ENCODE measurements at regions not wholly inside any gene's neighbourhood (a gene's known extent, or its start where the extent isn't known, plus 50 kb on each side); places are given as distances from the start of the nearest gene placed in this dataset.

- H3K4me1 ChIP-seq, result no peaks in the 10 kb centered on the region
- no peaks in the 10 kb centered on the region for H3K27me3 ChIP-seq
- TF ChIP-seq POLR2A (IDR thresholded peaks at IDR 0.05) (no peak), CTCF (IDR thresholded peaks at IDR 0.05) (no peak)
- no peak for DNase-seq
- no peaks in the 10 kb centered on the region for H3K36me3 ChIP-seq
- no peak overlapping the region for H3K4me3 ChIP-seq
- no peak overlapping the region for H3K27ac ChIP-seq
- H3K9me3 ChIP-seq, result no peaks in the 10 kb centered on the region
These were observed 198.1 kb downstream of the FOXO1 start for GRCh38 chr13:40468227-40468838.

- H3K27ac ChIP-seq, result no peak overlapping the region
- H3K4me1 ChIP-seq, result no peaks in the 10 kb centered on the region
- H3K36me3 ChIP-seq, result no peaks in the 10 kb centered on the region
- DNase-seq, result peak in 1 of 3 donors; percentile 24
- TF ChIP-seq CTCF (IDR thresholded peaks at IDR 0.05) (no peak), POLR2A (IDR thresholded peaks at IDR 0.05) (no peak)
- H3K4me3 ChIP-seq, result no peak overlapping the region
- no peaks in the 10 kb centered on the region for H3K9me3 ChIP-seq
- H3K27me3 ChIP-seq, result no peaks in the 10 kb centered on the region
These were observed 196.7 kb downstream of the FOXO1 start for GRCh38 chr13:40469581-40470310.

- Histone ChIP-seq H3K4me1 (no peaks in the 10 kb centered on the region), H3K36me3 (no peaks in the 10 kb centered on the region), H3K9me3 (no peaks in the 10 kb centered on the region), H3K4me3 (no peak overlapping the region), H3K27me3 (no peaks in the 10 kb centered on the region), H3K27ac (no peak overlapping the region)
- no peak for TF ChIP-seq CTCF (IDR thresholded peaks at IDR 0.05)
- no peak for TF ChIP-seq POLR2A (IDR thresholded peaks at IDR 0.05)
- DNase-seq, result peak in 1 of 3 donors; percentile 36
These were observed 195.8 kb downstream of the FOXO1 start for GRCh38 chr13:40470660-40471059.

- H3K27ac ChIP-seq, result no peak overlapping the region
- peak in 1 of 3 donors; percentile 18 for DNase-seq
- no peaks in the 10 kb centered on the region for H3K36me3 ChIP-seq
- no peaks in the 10 kb centered on the region for H3K27me3 ChIP-seq
- H3K9me3 ChIP-seq, result no peaks in the 10 kb centered on the region
- no peaks in the 10 kb centered on the region for H3K4me1 ChIP-seq
- H3K4me3 ChIP-seq, result no peak overlapping the region
- no peak for TF ChIP-seq CTCF (IDR thresholded peaks at IDR 0.05)
- TF ChIP-seq POLR2A (IDR thresholded peaks at IDR 0.05), result no peak
These were observed 195.4 kb downstream of the FOXO1 start for GRCh38 chr13:40471076-40471475.

GRCh38 chr13:40471911-40472310, 194.5 kb downstream of the FOXO1 start:
- H3K27me3 ChIP-seq, result no peaks in the 10 kb centered on the region
- H3K4me3 ChIP-seq, result no peak overlapping the region
- H3K9me3 ChIP-seq, result no peaks in the 10 kb centered on the region
- no peaks in the 10 kb centered on the region for H3K36me3 ChIP-seq
- H3K27ac ChIP-seq, result no peak overlapping the region
- H3K4me1 ChIP-seq, result peaks cover 0 to 7% (median 0%) of the 10 kb centered on the region in 4 donors
- TF ChIP-seq POLR2A (IDR thresholded peaks at IDR 0.05), result no peak
- no peak for TF ChIP-seq CTCF (IDR thresholded peaks at IDR 0.05)
- peak in 1 of 3 donors; percentile 25 for DNase-seq

Measured in Peyer's patch (tissue), 4 donors.